ENCODE measurements at regions not wholly inside any gene's neighbourhood (a gene's known extent, or its start where the extent isn't known, plus 50 kb on each side); places are given as distances from the start of the nearest gene placed in this dataset.

DNA sequence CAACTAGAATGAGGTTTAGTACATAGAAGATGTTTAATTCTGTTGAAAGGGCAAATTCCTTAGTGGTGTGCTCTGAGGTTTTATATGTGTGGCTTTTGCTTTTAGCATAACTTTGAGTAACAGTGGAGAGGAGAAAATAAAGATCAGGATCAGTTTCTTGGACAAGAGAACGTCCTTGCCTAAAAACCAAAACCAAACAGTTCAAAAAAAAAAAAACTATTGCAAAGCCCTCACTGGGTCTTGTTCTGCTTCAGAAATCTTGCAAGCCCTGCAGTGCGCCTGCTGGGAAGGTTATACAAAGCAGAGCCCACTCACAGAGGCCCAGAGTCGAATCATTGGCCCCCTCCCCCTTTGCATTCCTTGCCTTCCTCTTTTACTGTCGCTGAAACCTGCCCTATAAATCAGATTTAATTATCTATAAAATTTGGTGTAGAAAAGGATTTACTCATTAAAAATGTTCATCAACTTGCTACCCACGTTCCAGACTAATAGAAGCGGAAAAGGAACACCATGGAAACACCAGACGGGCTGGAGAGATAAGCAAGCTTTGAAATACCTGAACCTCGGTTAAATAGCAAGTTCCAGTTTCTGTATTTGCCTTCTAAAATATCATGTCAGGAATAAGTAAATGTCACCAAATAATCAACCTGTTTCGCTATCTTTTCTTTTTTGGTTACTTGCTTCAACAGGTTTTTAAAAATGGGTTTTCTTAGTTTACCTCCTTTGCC, 201.6 kb upstream of the PTBP2 start:
- TF ChIP-seq, protein P1, sequence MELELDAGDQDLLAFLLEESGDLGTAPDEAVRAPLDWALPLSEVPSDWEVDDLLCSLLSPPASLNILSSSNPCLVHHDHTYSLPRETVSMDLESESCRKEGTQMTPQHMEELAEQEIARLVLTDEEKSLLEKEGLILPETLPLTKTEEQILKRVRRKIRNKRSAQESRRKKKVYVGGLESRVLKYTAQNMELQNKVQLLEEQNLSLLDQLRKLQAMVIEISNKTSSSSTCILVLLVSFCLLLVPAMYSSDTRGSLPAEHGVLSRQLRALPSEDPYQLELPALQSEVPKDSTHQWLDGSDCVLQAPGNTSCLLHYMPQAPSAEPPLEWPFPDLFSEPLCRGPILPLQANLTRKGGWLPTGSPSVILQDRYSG (tag; conservative IDR thresholded peaks at IDR 0.05; ENCODE audit: low read depth): no peak
- no peak for TF ChIP-seq ETV6 (IDR thresholded peaks at IDR 0.05; ENCODE audit: borderline replicate concordance in 1 of 2, low read depth in 2 of 2, low read length in 1 of 2)
- TF ChIP-seq ETV6 (CRISPR knock-in tag; IDR thresholded peaks at IDR 0.05; ENCODE audit: borderline replicate concordance): no peak
- no peak for TF ChIP-seq FOXM1 (IDR thresholded peaks at IDR 0.05; ENCODE audit: low read depth)
- TF ChIP-seq FOXM1 (CRISPR knock-in tag; IDR thresholded peaks at IDR 0.05; ENCODE audit: low read depth): no peak
- TF ChIP-seq ZNF324 (CRISPR knock-in tag; IDR thresholded peaks at IDR 0.05): no peak
- TF ChIP-seq ZNF644 (tag; IDR thresholded peaks at IDR 0.05; ENCODE audit: low read depth): no peak
- TF ChIP-seq ZNF282 (CRISPR knock-in tag; IDR thresholded peaks at IDR 0.05): no peak
- TF ChIP-seq, protein P2, sequence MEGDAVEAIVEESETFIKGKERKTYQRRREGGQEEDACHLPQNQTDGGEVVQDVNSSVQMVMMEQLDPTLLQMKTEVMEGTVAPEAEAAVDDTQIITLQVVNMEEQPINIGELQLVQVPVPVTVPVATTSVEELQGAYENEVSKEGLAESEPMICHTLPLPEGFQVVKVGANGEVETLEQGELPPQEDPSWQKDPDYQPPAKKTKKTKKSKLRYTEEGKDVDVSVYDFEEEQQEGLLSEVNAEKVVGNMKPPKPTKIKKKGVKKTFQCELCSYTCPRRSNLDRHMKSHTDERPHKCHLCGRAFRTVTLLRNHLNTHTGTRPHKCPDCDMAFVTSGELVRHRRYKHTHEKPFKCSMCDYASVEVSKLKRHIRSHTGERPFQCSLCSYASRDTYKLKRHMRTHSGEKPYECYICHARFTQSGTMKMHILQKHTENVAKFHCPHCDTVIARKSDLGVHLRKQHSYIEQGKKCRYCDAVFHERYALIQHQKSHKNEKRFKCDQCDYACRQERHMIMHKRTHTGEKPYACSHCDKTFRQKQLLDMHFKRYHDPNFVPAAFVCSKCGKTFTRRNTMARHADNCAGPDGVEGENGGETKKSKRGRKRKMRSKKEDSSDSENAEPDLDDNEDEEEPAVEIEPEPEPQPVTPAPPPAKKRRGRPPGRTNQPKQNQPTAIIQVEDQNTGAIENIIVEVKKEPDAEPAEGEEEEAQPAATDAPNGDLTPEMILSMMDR (IDR thresholded peaks at IDR 0.05 in 2 of 3, conservative IDR thresholded peaks at IDR 0.05 in 1 of 3; ENCODE audit: insufficient read depth in 2 of 3, low read depth in 1 of 3, low read length in 3 of 3): no peak
- TF ChIP-seq BRCA1 (IDR thresholded peaks at IDR 0.05): no peak
- TF ChIP-seq BRCA1 (CRISPR knock-in tag; IDR thresholded peaks at IDR 0.05): no peak
- TF ChIP-seq, protein P3, sequence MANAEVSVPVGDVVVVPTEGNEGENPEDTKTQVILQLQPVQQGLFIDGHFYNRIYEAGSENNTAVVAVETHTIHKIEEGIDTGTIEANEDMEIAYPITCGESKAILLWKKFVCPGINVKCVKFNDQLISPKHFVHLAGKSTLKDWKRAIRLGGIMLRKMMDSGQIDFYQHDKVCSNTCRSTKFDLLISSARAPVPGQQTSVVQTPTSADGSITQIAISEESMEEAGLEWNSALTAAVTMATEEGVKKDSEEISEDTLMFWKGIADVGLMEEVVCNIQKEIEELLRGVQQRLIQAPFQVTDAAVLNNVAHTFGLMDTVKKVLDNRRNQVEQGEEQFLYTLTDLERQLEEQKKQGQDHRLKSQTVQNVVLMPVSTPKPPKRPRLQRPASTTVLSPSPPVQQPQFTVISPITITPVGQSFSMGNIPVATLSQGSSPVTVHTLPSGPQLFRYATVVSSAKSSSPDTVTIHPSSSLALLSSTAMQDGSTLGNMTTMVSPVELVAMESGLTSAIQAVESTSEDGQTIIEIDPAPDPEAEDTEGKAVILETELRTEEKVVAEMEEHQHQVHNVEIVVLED (CRISPR knock-in tag; IDR thresholded peaks at IDR 0.05): no peak
- TF ChIP-seq CEBPB (tag; IDR thresholded peaks at IDR 0.05): no peak
